ENCODE measurements at regions not wholly inside any gene's neighbourhood (a gene's known extent, or its start where the extent isn't known, plus 50 kb on each side); places are given as distances from the start of the nearest gene placed in this dataset.
A peak's percentile ranks its signal among the peaks of the same experiment; 100 is the strongest.

- Histone ChIP-seq H3K9me3 (no peaks in the 10 kb centered on the region), H3K27ac (no peak overlapping the region), H3K36me3 (ENCODE audit: low read depth, missing control alignments) (no peaks in the 10 kb centered on the region), H3K4me3 (no peak overlapping the region), H3K27me3 (no peaks in the 10 kb centered on the region), H3K4me1 (no peaks in the 10 kb centered on the region)
- no peak for TF ChIP-seq POLR2A (IDR thresholded peaks at IDR 0.05)
- TF ChIP-seq CTCF (IDR thresholded peaks at IDR 0.05) = no peak
- intact Hi-C loops (cut with DNase I; ENCODE audit: low total_unique reads) = no loop called here
- no peak for DNase-seq
- WGBS, 2 donors = 85 to 86% methylated on average over 6 of the region's 6 CpGs
Measured at GRCh38 chr5:101611039-101611438, 685.0 kb downstream of the SLCO4C1 start.

- no peak for DNase-seq
- intact Hi-C loops (cut with DNase I; ENCODE audit: low total_unique reads) = no loop called here
- Histone ChIP-seq H3K4me1 (no peaks in the 10 kb centered on the region), H3K36me3 (ENCODE audit: low read depth, missing control alignments) (no peaks in the 10 kb centered on the region), H3K9me3 (no peaks in the 10 kb centered on the region), H3K27me3 (no peaks in the 10 kb centered on the region), H3K4me3 (no peak overlapping the region), H3K27ac (no peak overlapping the region)
- TF ChIP-seq CTCF (IDR thresholded peaks at IDR 0.05) (no peak), POLR2A (IDR thresholded peaks at IDR 0.05) (no peak)
- WGBS, 2 donors = 76 to 90% methylated on average over 1 of the region's 1 CpG
Measured at GRCh38 chr5:101608322-101608721, 687.8 kb downstream of the SLCO4C1 start.

GRCh38 chr5:101605700-101606099 lies 690.4 kb downstream of the SLCO4C1 start:
- DNase-seq = no peak
- Histone ChIP-seq H3K4me3 (no peak overlapping the region), H3K9me3 (no peaks in the 10 kb centered on the region), H3K27me3 (no peaks in the 10 kb centered on the region), H3K36me3 (ENCODE audit: low read depth, missing control alignments) (no peaks in the 10 kb centered on the region), H3K4me1 (no peaks in the 10 kb centered on the region), H3K27ac (no peak overlapping the region)
- 87 to 89% methylated on average over 3 of the region's 3 CpGs for WGBS, 2 donors
- TF ChIP-seq POLR2A (IDR thresholded peaks at IDR 0.05) (no peak), CTCF (IDR thresholded peaks at IDR 0.05) (no peak)
- intact Hi-C loops (cut with DNase I; ENCODE audit: low total_unique reads) = no loop called here

- TF ChIP-seq CTCF (IDR thresholded peaks at IDR 0.05) (no peak), POLR2A (IDR thresholded peaks at IDR 0.05) (no peak)
- intact Hi-C loops (cut with DNase I; ENCODE audit: low total_unique reads) = no loop called here
- Histone ChIP-seq H3K27me3 (no peaks in the 10 kb centered on the region), H3K4me1 (no peaks in the 10 kb centered on the region), H3K4me3 (no peak overlapping the region), H3K36me3 (ENCODE audit: low read depth, missing control alignments) (no peaks in the 10 kb centered on the region), H3K27ac (no peak overlapping the region), H3K9me3 (no peaks in the 10 kb centered on the region)
- no peak for DNase-seq
- WGBS, 2 donors = 92 to 95% methylated on average over 1 of the region's 1 CpG
Measured at GRCh38 chr5:101600614-101601013, 695.5 kb downstream of the SLCO4C1 start.

- no peaks in the 10 kb centered on the region for H3K9me3 ChIP-seq
- no peak overlapping the region for H3K27ac ChIP-seq
- no peak for DNase-seq
- peak in 2 of 3 experiments; percentile 19 to 33 for TF ChIP-seq CTCF (IDR thresholded peaks at IDR 0.05)
- no peak for TF ChIP-seq POLR2A (IDR thresholded peaks at IDR 0.05)
- intact Hi-C loops (cut with DNase I; ENCODE audit: low total_unique reads) = no loop called here
- WGBS, 2 donors = 42 to 70% methylated on average over 1 of the region's 1 CpG
- H3K4me1 ChIP-seq = no peaks in the 10 kb centered on the region
- H3K4me3 ChIP-seq = no peak overlapping the region
- H3K27me3 ChIP-seq = no peaks in the 10 kb centered on the region
- H3K36me3 ChIP-seq (ENCODE audit: low read depth, missing control alignments) = no peaks in the 10 kb centered on the region
Measured at GRCh38 chr5:101590384-101590783, 687.3 kb upstream of the ST8SIA4 start.

Data from testis (tissue), 2 donors.